ENCODE measurements at regions not wholly inside any gene's neighbourhood (a gene's known extent, or its start where the extent isn't known, plus 50 kb on each side); places are given as distances from the start of the nearest gene placed in this dataset.

- no peaks in the 10 kb centered on the region for H3K9me1 ChIP-seq (ENCODE audit: insufficient read depth, low read length)
- no peak overlapping the region for H2AK5ac ChIP-seq (ENCODE audit: low read depth, low read length)
- H4K5ac ChIP-seq (ENCODE audit: low read depth, low read length): no peak overlapping the region
- no peak overlapping the region for H3K9ac ChIP-seq (ENCODE audit: low read depth, low read length)
- no peak for DNase-seq
- no peaks in the 10 kb centered on the region for H3K36me3 ChIP-seq (ENCODE audit: control insufficient read depth, insufficient read depth, low read length)
- TF ChIP-seq ELK1 (IDR thresholded peaks at IDR 0.05; ENCODE audit: borderline replicate concordance, low read depth, low read length) (no peak), MAZ (IDR thresholded peaks at IDR 0.05; ENCODE audit: borderline replicate concordance, low read depth, low read length) (no peak), RCOR1 (IDR thresholded peaks at IDR 0.05; ENCODE audit: insufficient replicate concordance, low read length) (no peak), FOS (IDR thresholded peaks at IDR 0.05; ENCODE audit: low read depth, low read length) (no peak)
- no peak overlapping the region for H3K18ac ChIP-seq (ENCODE audit: low read depth, low read length)
- H2BK15ac ChIP-seq (ENCODE audit: low read depth, low read length): no peak overlapping the region
- no peaks in the 10 kb centered on the region for H4K20me1 ChIP-seq (ENCODE audit: insufficient read depth, low read length)
- H3K4me2 ChIP-seq (ENCODE audit: low read depth, low read length): no peak overlapping the region
- CTCF ChIA-PET: no interaction called here
- no peak overlapping the region for H2BK120ac ChIP-seq (ENCODE audit: low read depth, low read length)
- dilution Hi-C loops (cut with HindIII; ENCODE audit: low sequenced_read_pairs, unreplicated experiment) (no loop called here), in situ Hi-C loops (cut with MboI; ENCODE audit: low sequenced_read_pairs) (no loop called here), intact Hi-C loops (cut with micrococcal nuclease) (loop anchor here (10.0 kb wide), 1 partner anchor 464 kb away; the partner anchor contains the start of gene CEMIP)
- no peaks in the 10 kb centered on the region for H3K9me3 ChIP-seq (ENCODE audit: control insufficient read depth, insufficient read depth, low read length)
- no peak overlapping the region for H3K23ac ChIP-seq (ENCODE audit: low read depth, low read length)
- no peak overlapping the region for H3K14ac ChIP-seq (replicated peaks; ENCODE audit: low read depth, low read length)
- H3K4ac ChIP-seq (ENCODE audit: low read depth, low read length): no peak overlapping the region
- H4K8ac ChIP-seq (ENCODE audit: low read depth in 2 of 2, low read length in 2 of 2): no peak overlapping the region
- 80% methylated on average over 1 of the region's 7 CpGs; no CpG with 5 or more reads in 1 of the 2 experiments for WGBS, 2 experiments (ENCODE audit: extremely low coverage in 2 of 2, insufficient read length in 1 of 2)
- POLR2A ChIA-PET (ENCODE audit: unreplicated experiment): no interaction called here
- no peak for ATAC-seq (ENCODE audit: low read depth)
- no TSS peak for BruUV-seq (replicated peaks)
- no peak overlapping the region for H3K27ac ChIP-seq (ENCODE audit: insufficient read depth, low read length)
- H3K4me1 ChIP-seq (ENCODE audit: control insufficient read depth, insufficient read depth, low read length): no peaks in the 10 kb centered on the region
- no peak overlapping the region for H2AFZ ChIP-seq (replicated peaks; ENCODE audit: low read length, poor library complexity)
- peaks cover 2% of the 10 kb centered on the region; the same call in 1 of the 2 replicates for H3K27me3 ChIP-seq (ENCODE audit: control insufficient read depth, insufficient read depth, low read length)
- no peaks in the 10 kb centered on the region for H3K79me1 ChIP-seq (ENCODE audit: low read depth in 1 of 2, low read length in 2 of 2)
- H3K56ac ChIP-seq (ENCODE audit: extremely low read depth, insufficient read depth, low read length): no peak overlapping the region
- no peak overlapping the region for H2BK5ac ChIP-seq (ENCODE audit: low read depth, low read length, poor library complexity, severe bottlenecking)
- no peak overlapping the region for H3K4me3 ChIP-seq (ENCODE audit: insufficient read depth, low read depth, low read length)
- H4K91ac ChIP-seq (ENCODE audit: insufficient read depth, low read depth, low read length): no peak overlapping the region
- H2AK9ac ChIP-seq (replicated peaks; ENCODE audit: low read depth, low read length, poor library complexity): no peak overlapping the region
- no peak overlapping the region for H2BK20ac ChIP-seq (ENCODE audit: low read depth, low read length)
Observed at GRCh38 chr15:80310776-80311175, 58.8 kb upstream of the CTXND1 start.
